OCI-LY3 (cell line): ENCODE measurements at regions not wholly inside any gene's neighbourhood (a gene's known extent, or its start where the extent isn't known, plus 50 kb on each side); places are given as distances from the start of the nearest gene placed in this dataset.

Experiments
- CTCF ChIP-seq: fragments of 200-600, 300-600 bp; sonication (generic); IDR thresholded peaks from 2 replicates; pipeline ENCODE4 v1.5.1; 2014; ENCODE audit warnings: antibody characterized with exemption, low read length, low read depth
- EZH2phosphoT487 ChIP-seq: fragments of 200-600 bp; shearing (Covaris generic); IDR thresholded peaks from 2 replicates; pipeline ENCODE4 v1.6.1; 2018; ENCODE audit warnings: antibody characterized with exemption, mixed run types, low read depth

GRCh38 chr3:178205740-178206139 is 330.5 kb upstream of the KCNMB2 start:
- TF ChIP-seq CTCF (no peak), EZH2phosphoT487 (no peak)
